GM19023 (cell line): ENCODE measurements at regions not wholly inside any gene's neighbourhood (a gene's known extent, or its start where the extent isn't known, plus 50 kb on each side); places are given as distances from the start of the nearest gene placed in this dataset.
"Not testable (repeated sequence)": the region's sequence is repeated elsewhere in the genome, so short reads cannot be mapped to it uniquely, and the experiment has no call there.

ENCODE experiments used
- ATAC-seq: cut with Tn5 transposase; IDR thresholded peaks from one replicate; pipeline ENCODE4 v1.9.1; 2021; ENCODE audit warnings: mild to moderate bottlenecking, moderate library complexity; ENCODE audit not compliant: unreplicated experiment

GRCh38 chr4:31169846-31170245, 449.7 kb downstream of the PCDH7 start:
- ATAC-seq, result no peak

- ATAC-seq, result no peak
These were observed 451.2 kb downstream of the PCDH7 start for GRCh38 chr4:31171362-31171761.

GRCh38 chr4:31175242-31175910, 455.2 kb downstream of the PCDH7 start:
- no peak for ATAC-seq

- ATAC-seq, result no peak
These were observed 463.1 kb downstream of the PCDH7 start for GRCh38 chr4:31183256-31183655.

- no peak for ATAC-seq
These were observed 464.9 kb downstream of the PCDH7 start for GRCh38 chr4:31185014-31185585.

GRCh38 chr4:31187979-31188378, 467.8 kb downstream of the PCDH7 start:
- no peak for ATAC-seq

- ATAC-seq, result no peak
These were observed 469.8 kb downstream of the PCDH7 start for GRCh38 chr4:31189938-31190337.

GRCh38 chr4:31190671-31191070, 470.5 kb downstream of the PCDH7 start:
- no peak for ATAC-seq

- ATAC-seq, result no peak
These were observed 472.2 kb downstream of the PCDH7 start for GRCh38 chr4:31192341-31192740.

GRCh38 chr4:31193521-31193920, 473.4 kb downstream of the PCDH7 start:
- no peak for ATAC-seq

- no peak for ATAC-seq
These were observed 474.7 kb downstream of the PCDH7 start for GRCh38 chr4:31194823-31195222.

GRCh38 chr4:31199644-31200043, 479.5 kb downstream of the PCDH7 start:
- ATAC-seq, result no peak

GRCh38 chr4:31202054-31202453, 481.9 kb downstream of the PCDH7 start:
- ATAC-seq, result not testable (repeated sequence)

- ATAC-seq, result no peak
These were observed 484.7 kb downstream of the PCDH7 start for GRCh38 chr4:31204874-31205273.

GRCh38 chr4:31220921-31221320, 500.8 kb downstream of the PCDH7 start:
- ATAC-seq, result no peak

- no peak for ATAC-seq
These were observed 507.9 kb downstream of the PCDH7 start for GRCh38 chr4:31228068-31228467.

GRCh38 chr4:31230594-31230993, 510.4 kb downstream of the PCDH7 start:
- ATAC-seq, result no peak

- ATAC-seq, result peak; percentile 80
These were observed 514.3 kb downstream of the PCDH7 start for GRCh38 chr4:31234494-31234893.

- ATAC-seq, result no peak
These were observed 514.7 kb downstream of the PCDH7 start for GRCh38 chr4:31234901-31235300.

GRCh38 chr4:31236020-31236638, 516.0 kb downstream of the PCDH7 start:
- ATAC-seq, result no peak

GRCh38 chr4:31236639-31237173, 516.5 kb downstream of the PCDH7 start:
- ATAC-seq, result no peak

- ATAC-seq, result no peak
These were observed 517.1 kb downstream of the PCDH7 start for GRCh38 chr4:31237233-31237632.
